Vagina (tissue), 2 donors: ENCODE measurements at regions not wholly inside any gene's neighbourhood (a gene's known extent, or its start where the extent isn't known, plus 50 kb on each side); places are given as distances from the start of the nearest gene placed in this dataset.

Experiments
- POLR2AphosphoS5 ChIP-seq, 2 donors: sonication (generic); formaldehyde crosslinking; IDR thresholded peaks; one replicate each; pipeline ENCODE4 v1.9.0; 2017; ENCODE audit warnings: antibody characterized with exemption in 2 of 2, mild to moderate bottlenecking in 2 of 2, low read depth in 1 of 2; ENCODE audit not compliant: insufficient read depth in 1 of 2
- TF ChIP-seq, protein P1 (sequence below), 3 experiments: fragments of 450-650 bp in 2 of 3; fragments of 200-600 bp in 1 of 3; sonication (generic) in 1 of 3; IDR thresholded peaks; one replicate each; pipeline ENCODE4 v1.5.1; 2017 to 2019; ENCODE audit warnings: antibody characterized with exemption in 3 of 3, mild to moderate bottlenecking in 2 of 3, moderate library complexity in 2 of 3

DNA sequence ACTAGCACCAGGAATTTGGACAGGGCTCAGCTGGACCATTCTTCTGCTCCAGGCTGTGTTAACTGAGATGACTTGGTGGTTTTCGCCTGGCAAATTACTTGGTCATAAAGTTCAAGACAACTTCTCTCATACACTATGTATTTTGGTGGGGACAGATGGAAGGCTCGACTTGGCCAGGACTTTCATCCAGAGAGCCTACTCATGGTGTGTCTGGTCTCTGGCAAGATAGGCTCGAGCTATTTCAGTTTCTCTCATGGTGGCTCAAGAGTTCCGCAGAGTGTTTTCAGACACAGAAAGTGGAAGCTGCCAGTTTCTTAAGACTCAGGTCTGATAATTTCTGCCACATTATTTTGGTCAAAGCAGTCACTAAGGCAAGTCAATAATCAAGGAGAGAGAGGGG, 135.6 kb downstream of the IRX2 start:
- TF ChIP-seq, protein P1, sequence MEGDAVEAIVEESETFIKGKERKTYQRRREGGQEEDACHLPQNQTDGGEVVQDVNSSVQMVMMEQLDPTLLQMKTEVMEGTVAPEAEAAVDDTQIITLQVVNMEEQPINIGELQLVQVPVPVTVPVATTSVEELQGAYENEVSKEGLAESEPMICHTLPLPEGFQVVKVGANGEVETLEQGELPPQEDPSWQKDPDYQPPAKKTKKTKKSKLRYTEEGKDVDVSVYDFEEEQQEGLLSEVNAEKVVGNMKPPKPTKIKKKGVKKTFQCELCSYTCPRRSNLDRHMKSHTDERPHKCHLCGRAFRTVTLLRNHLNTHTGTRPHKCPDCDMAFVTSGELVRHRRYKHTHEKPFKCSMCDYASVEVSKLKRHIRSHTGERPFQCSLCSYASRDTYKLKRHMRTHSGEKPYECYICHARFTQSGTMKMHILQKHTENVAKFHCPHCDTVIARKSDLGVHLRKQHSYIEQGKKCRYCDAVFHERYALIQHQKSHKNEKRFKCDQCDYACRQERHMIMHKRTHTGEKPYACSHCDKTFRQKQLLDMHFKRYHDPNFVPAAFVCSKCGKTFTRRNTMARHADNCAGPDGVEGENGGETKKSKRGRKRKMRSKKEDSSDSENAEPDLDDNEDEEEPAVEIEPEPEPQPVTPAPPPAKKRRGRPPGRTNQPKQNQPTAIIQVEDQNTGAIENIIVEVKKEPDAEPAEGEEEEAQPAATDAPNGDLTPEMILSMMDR (IDR thresholded peaks at IDR 0.05): no peak
- TF ChIP-seq POLR2AphosphoS5 (IDR thresholded peaks at IDR 0.05; ENCODE audit: insufficient read depth in 1 of 2, low read depth in 1 of 2): no peak
